HEK293 (cell line): ENCODE measurements at regions not wholly inside any gene's neighbourhood (a gene's known extent, or its start where the extent isn't known, plus 50 kb on each side); places are given as distances from the start of the nearest gene placed in this dataset.

ENCODE experiments used
- CTCF ChIA-PET: fragments of 350-600 bp; formaldehyde crosslinking; extraction: SDS; loops from one replicate; lab custom pipeline; 2021; ENCODE audit warnings: antibody characterized with exemption; lab: Yijun Ruan, JAX
- POLR2A ChIA-PET: fragments of 300-600 bp; formaldehyde crosslinking; extraction: SDS; loops from one replicate; lab custom pipeline; 2020; ENCODE audit warnings: antibody characterized with exemption, inconsistent platforms; lab: Yijun Ruan, JAX
- H3K27ac ChIP-seq: fragments of 200-500 bp; sonication (Bioruptor generic); 2 replicates; pipeline ENCODE4 v1.5.1; 2014; ENCODE audit warnings: low read depth, low read length, control low read depth, inconsistent platforms; ENCODE audit errors: extremely low read depth
- H3K36me3 ChIP-seq, 2 experiments: fragments of 200-500 bp in 1 of 2; sonication (Bioruptor generic) in 1 of 2; 1 replicate in 1 of 2; 2 replicates in 1 of 2; pipeline ENCODE4 v1.5.1; 2014 to 2017; ENCODE audit warnings: inconsistent platforms in 2 of 2, low read length in 2 of 2; ENCODE audit not compliant: control insufficient read depth in 2 of 2, insufficient read depth in 1 of 2
- H3K4me1 ChIP-seq: fragments of 200-500 bp; sonication (Bioruptor generic); 2 replicates; pipeline ENCODE4 v1.5.1; 2014; ENCODE audit warnings: mild to moderate bottlenecking, low read length, inconsistent platforms; ENCODE audit not compliant: control insufficient read depth, insufficient read depth
- H3K4me3 ChIP-seq: 2 replicates; pipeline ENCODE4 v1.5.1; 2011; ENCODE audit warnings: low read depth, mild to moderate bottlenecking, control low read depth, low read length, moderate library complexity
- H3K9me3 ChIP-seq: fragments of 200-500 bp; sonication (Bioruptor generic); 2 replicates; pipeline ENCODE4 v1.5.1; 2014; ENCODE audit warnings: low read depth, low read length, inconsistent platforms; ENCODE audit not compliant: control insufficient read depth, insufficient read depth
- CTCF ChIP-seq: fragments of 450-650 bp; formaldehyde crosslinking; IDR thresholded peaks from 2 replicates; pipeline ENCODE4 v1.5.1; 2016; ENCODE audit warnings: missing biosample characterization, missing genetic modification characterization
- IKZF3 ChIP-seq: fragments of 450-650 bp; IDR thresholded peaks from 2 replicates; pipeline ENCODE4 v1.5.0; 2018; ENCODE audit warnings: missing biosample characterization, mild to moderate bottlenecking, missing genetic modification characterization, moderate library complexity
- MEIS1 ChIP-seq: sonication (generic); formaldehyde crosslinking; IDR thresholded peaks from 2 replicates; pipeline ENCODE4 v1.8.1; 2022; ENCODE audit warnings: missing genetic modification reagents, mild to moderate bottlenecking, borderline replicate concordance
- MYNN ChIP-seq: fragments of 450-650 bp; formaldehyde crosslinking; IDR thresholded peaks from 2 replicates; pipeline ENCODE4 v1.5.1; 2016; ENCODE audit warnings: missing biosample characterization, missing genetic modification characterization, borderline replicate concordance
- MZF1 ChIP-seq: fragments of 450-650 bp; formaldehyde crosslinking; IDR thresholded peaks from 2 replicates; pipeline ENCODE4 v1.5.1; 2017; ENCODE audit warnings: missing biosample characterization, missing genetic modification characterization, borderline replicate concordance
- OVOL3 ChIP-seq: fragments of 450-650 bp; formaldehyde crosslinking; IDR thresholded peaks from 2 replicates; pipeline ENCODE4 v1.5.1; 2016; ENCODE audit warnings: missing biosample characterization, missing genetic modification characterization
- PRDM10 ChIP-seq: fragments of 450-650 bp; formaldehyde crosslinking; IDR thresholded peaks from 2 replicates; pipeline ENCODE4 v1.5.1; 2016; ENCODE audit warnings: missing biosample characterization, missing genetic modification characterization
- SP7 ChIP-seq: fragments of 450-650 bp; formaldehyde crosslinking; IDR thresholded peaks from 2 replicates; pipeline ENCODE4 v1.5.1; 2016; ENCODE audit warnings: missing biosample characterization, missing genetic modification characterization
- TSHZ1 ChIP-seq: fragments of 450-650 bp; formaldehyde crosslinking; IDR thresholded peaks from 2 replicates; pipeline ENCODE4 v1.5.1; 2016; ENCODE audit warnings: missing biosample characterization, missing genetic modification characterization, borderline replicate concordance
- YY1 ChIP-seq: fragments of 450-650 bp; formaldehyde crosslinking; IDR thresholded peaks from 2 replicates; pipeline ENCODE4 v1.5.1; 2018; ENCODE audit warnings: missing biosample characterization, missing genetic modification characterization
- ZBTB20 ChIP-seq: fragments of 450-650 bp; formaldehyde crosslinking; IDR thresholded peaks from 2 replicates; pipeline ENCODE4 v1.5.1; 2016; ENCODE audit warnings: missing biosample characterization, missing genetic modification characterization
- ZBTB48 ChIP-seq: fragments of 450-650 bp; formaldehyde crosslinking; IDR thresholded peaks from 2 replicates; pipeline ENCODE4 v1.5.1; 2016; ENCODE audit warnings: missing biosample characterization, missing genetic modification characterization
- ZBTB8A ChIP-seq: fragments of 450-650 bp; formaldehyde crosslinking; IDR thresholded peaks from 2 replicates; pipeline ENCODE4 v1.5.1; 2016; ENCODE audit warnings: missing biosample characterization, missing genetic modification characterization
- ZEB2 ChIP-seq: fragments of 450-650 bp; formaldehyde crosslinking; IDR thresholded peaks from 2 replicates; pipeline ENCODE4 v1.5.1; 2016; ENCODE audit warnings: missing biosample characterization, missing genetic modification characterization
- ZFP3 ChIP-seq: fragments of 450-650 bp; formaldehyde crosslinking; IDR thresholded peaks from 2 replicates; pipeline ENCODE4 v1.5.1; 2016; ENCODE audit warnings: low read depth, missing biosample characterization, missing genetic modification characterization
- ZNF155 ChIP-seq: fragments of 450-650 bp; formaldehyde crosslinking; IDR thresholded peaks from 2 replicates; pipeline ENCODE4 v1.5.1; 2016; ENCODE audit warnings: missing biosample characterization, missing genetic modification characterization
- ZNF2 ChIP-seq: fragments of 450-650 bp; formaldehyde crosslinking; IDR thresholded peaks from 2 replicates; pipeline ENCODE4 v1.5.1; 2016; ENCODE audit warnings: missing biosample characterization, missing genetic modification characterization
- ZNF335 ChIP-seq: fragments of 450-650 bp; formaldehyde crosslinking; conservative IDR thresholded peaks from 2 replicates; pipeline ENCODE4 v1.5.1; 2016; ENCODE audit warnings: missing biosample characterization, missing genetic modification characterization
- ZNF501 ChIP-seq: fragments of 450-650 bp; formaldehyde crosslinking; IDR thresholded peaks from 2 replicates; pipeline ENCODE4 v1.5.1; 2016; ENCODE audit warnings: missing biosample characterization, missing genetic modification characterization
- ZNF510 ChIP-seq: fragments of 450-650 bp; formaldehyde crosslinking; IDR thresholded peaks from 2 replicates; pipeline ENCODE4 v1.5.1; 2018; ENCODE audit warnings: mild to moderate bottlenecking, missing genetic modification characterization, missing biosample characterization; ENCODE audit not compliant: insufficient replicate concordance
- ZNF530 ChIP-seq: fragments of 450-650 bp; formaldehyde crosslinking; IDR thresholded peaks from 2 replicates; pipeline ENCODE4 v1.5.1; 2016; ENCODE audit warnings: low read depth, missing biosample characterization, missing genetic modification characterization
- ZNF596 ChIP-seq: fragments of 450-650 bp; IDR thresholded peaks from 2 replicates; pipeline ENCODE4 v1.5.0; 2018; ENCODE audit warnings: missing biosample characterization, mild to moderate bottlenecking, missing genetic modification characterization, moderate library complexity
- ZNF600 ChIP-seq: fragments of 450-650 bp; formaldehyde crosslinking; IDR thresholded peaks from 2 replicates; pipeline ENCODE4 v1.5.1; 2016; ENCODE audit warnings: missing biosample characterization, missing genetic modification characterization
- ZNF654 ChIP-seq: fragments of 450-650 bp; formaldehyde crosslinking; IDR thresholded peaks from 2 replicates; pipeline ENCODE4 v1.5.1; 2016; ENCODE audit warnings: low read depth, missing biosample characterization, missing genetic modification characterization
- ZNF777 ChIP-seq: fragments of 450-650 bp; formaldehyde crosslinking; IDR thresholded peaks from 2 replicates; pipeline ENCODE4 v1.5.1; 2017; ENCODE audit warnings: missing biosample characterization, missing genetic modification characterization, borderline replicate concordance
- ZSCAN30 ChIP-seq: fragments of 450-650 bp; IDR thresholded peaks from 2 replicates; pipeline ENCODE4 v1.5.1; 2018; ENCODE audit warnings: missing biosample characterization, mild to moderate bottlenecking, missing genetic modification characterization, moderate library complexity
- ZSCAN5A ChIP-seq: fragments of 450-650 bp; formaldehyde crosslinking; IDR thresholded peaks from 2 replicates; pipeline ENCODE4 v1.5.1; 2016; ENCODE audit warnings: missing biosample characterization, missing genetic modification characterization

- Histone ChIP-seq H3K4me1 (no peaks in the 10 kb centered on the region), H3K27ac (peak overlapping the region; percentile 42; the same call in 1 of the 2 replicates), H3K9me3 (no peaks in the 10 kb centered on the region), H3K36me3 (no peaks in the 10 kb centered on the region), H3K4me3 (peak overlapping the region; percentile 49)
- ChIA-PET POLR2A (interaction anchor here (0.6 kb wide), 1 partner anchor 915 kb away, joined by 3 read pairs; the partner anchor contains the start of gene TDP1), CTCF (interaction anchor here (0.5 to 1.7 kb wide), 21 partner anchors 10 to 1927 kb away, joined by 3 to 7 read pairs (median 3); no protein-coding TSS in a partner anchor)
- TF ChIP-seq ZSCAN5A (no peak), ZNF654 (tag by site-specific recombination) (peak; percentile 78), ZNF2 (tag by site-specific recombination) (peak; percentile 70; the same call in 1 of the 2 replicates), ZNF530 (tag by site-specific recombination) (no peak), OVOL3 (tag by site-specific recombination) (no peak), ZNF510 (no peak), SP7 (peak; percentile 41), ZNF155 (tag by site-specific recombination) (no peak), ZBTB48 (tag by site-specific recombination) (0 out of 2 replicates have a peak, but pooled peaks have one; percentile 33), ZNF777 (tag by site-specific recombination) (no peak), MYNN (tag by site-specific recombination) (no peak), MEIS1 (CRISPR knock-in tag) (no peak), MZF1 (tag by site-specific recombination) (no peak), ZNF596 (tag by site-specific recombination) (no peak), ZBTB20 (peak; percentile 30; the same call in 1 of the 2 replicates), ZBTB8A (tag by site-specific recombination) (peak; percentile 47), IKZF3 (tag by site-specific recombination) (0 out of 2 replicates have a peak, but pooled peaks have one; percentile 36), ZEB2 (no peak), TSHZ1 (tag by site-specific recombination) (no peak), ZNF335 (peak; percentile 92), PRDM10 (tag by site-specific recombination) (0 out of 2 replicates have a peak, but pooled peaks have one; percentile 21), ZFP3 (tag by site-specific recombination) (no peak), CTCF (tag by site-specific recombination) (peak; percentile 66), ZNF600 (tag by site-specific recombination) (peak; percentile 91), YY1 (tag by site-specific recombination) (0 out of 2 replicates have a peak, but pooled peaks have one; percentile 20), ZSCAN30 (0 out of 2 replicates have a peak, but pooled peaks have one; percentile 29), ZNF501 (peak; percentile 55; the same call in 1 of the 2 replicates)
Observed at GRCh38 chr14:89040460-89041256, 216.2 kb downstream of the TTC8 start.
